Stimulated activated naive B cell treated with anti-CD40 and anti-IgM and Interleukin-4, amounts not matched to agents 10 μg/mL and 1 μg/mL and 100 μg/mL, for 72 hours (primary cell): ENCODE measurements at regions not wholly inside any gene's neighbourhood (a gene's known extent, or its start where the extent isn't known, plus 50 kb on each side); places are given as distances from the start of the nearest gene placed in this dataset.

Source experiments
- ATAC-seq, 2 donors: fragments of 150-1000 bp; cut with Tn5 transposase; replicated peaks; 2 replicates each; pipeline ENCODE4 v1.10.0; 2021; ENCODE audit warnings: moderate library complexity in 1 of 2
- DNase-seq: peaks from one replicate; pipeline ENCODE4 v3.0.0; 2021
- H3K27ac Mint-ChIP-seq: one replicate; pipeline ENCODE4 v1.8.0; 2022; ENCODE audit warnings: mild to moderate bottlenecking, mixed read lengths
- H3K27me3 Mint-ChIP-seq, 2 donors: one replicate each; pipeline ENCODE4 v1.8.0; 2022; ENCODE audit warnings: mixed read lengths in 2 of 2
- H3K36me3 Mint-ChIP-seq, 2 donors: one replicate each; pipeline ENCODE4 v1.8.0; 2022; ENCODE audit warnings: mixed read lengths in 2 of 2, mild to moderate bottlenecking in 1 of 2
- H3K4me1 Mint-ChIP-seq, 2 donors: one replicate each; pipeline ENCODE4 v1.8.0; 2022; ENCODE audit warnings: mixed read lengths in 2 of 2, mild to moderate bottlenecking in 1 of 2
- H3K4me3 Mint-ChIP-seq, 2 donors: one replicate each; pipeline ENCODE4 v1.8.0; 2022; ENCODE audit warnings: mild to moderate bottlenecking in 2 of 2, mixed read lengths in 2 of 2, moderate library complexity in 1 of 2
- H3K9me3 Mint-ChIP-seq, 2 donors: one replicate each; pipeline ENCODE4 v1.8.0; 2022; ENCODE audit warnings: mixed read lengths in 2 of 2, mild to moderate bottlenecking in 1 of 2

DNA sequence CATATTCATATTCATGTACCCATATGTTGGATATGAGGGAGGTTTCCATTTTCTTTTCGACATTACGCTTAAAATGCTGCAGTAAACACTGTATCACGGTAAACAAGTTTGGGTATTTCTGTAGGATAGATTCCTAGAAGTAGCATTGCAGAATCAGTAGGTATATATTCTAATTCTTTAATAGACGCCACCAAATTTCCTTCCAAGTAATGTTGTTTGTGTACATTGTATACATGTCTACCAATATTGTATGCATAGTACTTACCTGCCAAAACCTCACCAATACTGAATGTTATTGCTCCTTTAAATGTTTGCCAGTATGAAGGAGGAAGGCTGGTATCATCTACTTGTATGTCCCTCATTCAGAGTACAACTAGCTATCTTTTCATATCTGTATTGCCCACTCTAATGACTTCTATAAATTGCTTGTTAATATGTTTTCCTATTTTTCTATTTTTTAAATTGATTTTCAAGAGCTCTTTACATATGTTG lies 56.1 kb upstream of the ZNF536 start:
- ATAC-seq: no peak
- Mint-ChIP-seq H3K27me3 (no peaks in the 10 kb centered on the region), H3K4me3 (no peak overlapping the region), H3K9me3 (peaks cover 4 to 11% of the 10 kb centered on the region in 2 donors), H3K36me3 (no peaks in the 10 kb centered on the region), H3K27ac (no peak overlapping the region), H3K4me1 (no peaks in the 10 kb centered on the region)
- no peak for DNase-seq

DNA sequence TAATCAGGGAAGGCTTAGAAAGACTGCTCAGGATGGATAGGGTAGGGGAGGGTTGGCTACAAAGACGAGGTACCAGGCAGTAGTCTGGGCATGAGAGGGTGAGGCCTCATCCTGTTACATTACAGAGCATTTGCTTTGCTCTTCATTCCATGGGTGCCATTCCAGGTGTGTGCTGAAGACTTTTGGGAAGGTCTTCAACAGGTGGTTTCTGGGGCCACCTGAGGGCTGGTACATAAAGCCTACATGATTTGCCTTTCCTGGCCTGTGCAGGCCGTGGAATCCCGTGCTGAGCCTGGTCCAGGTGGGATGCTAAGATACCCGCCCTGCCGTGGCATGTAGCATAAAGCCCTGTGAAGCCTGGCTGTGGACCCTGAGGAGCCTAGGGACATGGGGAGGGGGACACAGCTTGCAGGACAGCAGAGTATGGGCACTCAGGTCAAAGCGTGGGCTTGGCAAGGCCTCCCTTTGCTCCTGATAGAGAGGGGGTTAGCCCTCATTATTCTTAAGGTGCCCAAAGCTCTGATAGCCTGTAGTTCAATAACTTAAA lies 55.6 kb upstream of the ZNF536 start:
- ATAC-seq: no peak

DNA sequence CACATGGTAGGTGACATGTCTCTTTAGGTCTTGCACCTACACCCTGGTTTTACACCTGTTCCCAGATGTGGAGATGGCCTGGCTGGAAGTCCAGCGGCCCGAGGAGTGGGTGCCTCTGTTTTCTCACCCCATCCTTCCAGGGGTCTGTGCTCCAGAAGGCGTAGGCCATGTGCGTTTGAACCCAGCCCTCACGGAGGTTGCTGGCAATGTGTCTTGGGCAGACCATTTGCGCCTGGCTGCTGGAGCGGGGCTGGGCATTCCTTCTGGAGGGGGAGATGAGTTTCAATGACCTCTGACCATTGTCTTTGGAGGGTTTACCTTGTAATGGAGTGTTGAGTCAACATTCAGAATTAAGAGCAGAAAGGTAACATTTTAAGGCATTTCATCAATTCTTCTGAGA lies 54.8 kb upstream of the ZNF536 start:
- Mint-ChIP-seq H3K27ac (no peak overlapping the region), H3K36me3 (no peaks in the 10 kb centered on the region), H3K9me3 (peaks cover 4 to 11% of the 10 kb centered on the region in 2 donors), H3K27me3 (no peaks in the 10 kb centered on the region), H3K4me3 (no peak overlapping the region), H3K4me1 (no peaks in the 10 kb centered on the region)
- ATAC-seq (no peak), DNase-seq (no peak)

More for the DNA sequence above, 55.6 kb upstream of the ZNF536 start:
- Mint-ChIP-seq H3K27me3 (no peaks in the 10 kb centered on the region), H3K4me3 (no peak overlapping the region), H3K27ac (no peak overlapping the region), H3K4me1 (no peaks in the 10 kb centered on the region), H3K9me3 (peaks cover 4 to 11% of the 10 kb centered on the region in 2 donors), H3K36me3 (no peaks in the 10 kb centered on the region)
- no peak for DNase-seq

DNA sequence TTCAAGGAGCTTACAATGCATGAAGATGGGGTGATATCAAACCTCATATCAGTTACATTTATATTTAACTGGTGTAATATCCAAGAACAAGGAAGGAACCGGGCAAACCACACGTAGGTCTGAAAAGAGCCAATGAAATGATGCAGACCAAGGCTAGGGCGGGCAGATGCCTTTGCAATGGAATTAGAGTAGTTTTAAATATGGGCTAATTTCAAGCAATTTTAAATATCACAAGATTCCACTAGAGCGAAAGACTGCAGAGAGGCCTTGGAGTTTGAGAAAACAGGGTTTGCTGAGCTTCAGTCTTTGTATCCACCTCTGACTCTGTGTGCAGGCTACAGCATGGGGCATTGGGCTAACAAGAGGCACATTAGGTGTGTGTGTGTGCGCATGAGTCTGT lies 53.9 kb upstream of the ZNF536 start:
- H3K36me3 Mint-ChIP-seq: no peaks in the 10 kb centered on the region
- ATAC-seq: no peak

DNA sequence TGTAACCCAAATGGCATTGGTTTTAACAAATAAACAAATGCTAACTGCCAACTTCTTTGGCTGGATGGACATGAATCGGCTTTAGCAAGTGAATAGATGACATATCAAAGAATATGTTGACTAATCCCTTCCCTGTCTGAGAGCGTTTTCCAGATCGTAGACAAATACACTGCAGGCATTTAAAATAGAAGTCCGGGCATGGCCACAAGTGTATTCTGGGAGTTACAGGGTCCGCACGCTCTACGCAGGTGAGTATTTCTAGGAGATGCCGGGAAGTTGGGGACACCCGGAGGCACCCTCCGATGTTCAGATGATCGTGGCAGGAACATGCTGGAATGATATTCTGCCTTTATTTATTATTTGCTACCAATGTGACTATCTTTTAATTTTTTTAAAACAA lies 53.2 kb upstream of the ZNF536 start:
- no peak overlapping the region for H3K27ac Mint-ChIP-seq
- ATAC-seq: no peak
- H3K9me3 Mint-ChIP-seq: peaks cover 7 to 16% of the 10 kb centered on the region in 2 donors
- H3K27me3 Mint-ChIP-seq: peaks cover 3% of the 10 kb centered on the region in 2 donors
- no peaks in the 10 kb centered on the region for H3K36me3 Mint-ChIP-seq
- no peak overlapping the region for H3K4me3 Mint-ChIP-seq
- H3K4me1 Mint-ChIP-seq: no peaks in the 10 kb centered on the region
- DNase-seq: no peak

More for the DNA sequence above, 53.9 kb upstream of the ZNF536 start:
- Mint-ChIP-seq H3K4me3 (no peak overlapping the region), H3K27ac (no peak overlapping the region), H3K4me1 (no peaks in the 10 kb centered on the region), H3K27me3 (no peaks in the 10 kb centered on the region), H3K9me3 (peaks cover 4 to 13% of the 10 kb centered on the region in 2 donors)
- no peak for DNase-seq

DNA sequence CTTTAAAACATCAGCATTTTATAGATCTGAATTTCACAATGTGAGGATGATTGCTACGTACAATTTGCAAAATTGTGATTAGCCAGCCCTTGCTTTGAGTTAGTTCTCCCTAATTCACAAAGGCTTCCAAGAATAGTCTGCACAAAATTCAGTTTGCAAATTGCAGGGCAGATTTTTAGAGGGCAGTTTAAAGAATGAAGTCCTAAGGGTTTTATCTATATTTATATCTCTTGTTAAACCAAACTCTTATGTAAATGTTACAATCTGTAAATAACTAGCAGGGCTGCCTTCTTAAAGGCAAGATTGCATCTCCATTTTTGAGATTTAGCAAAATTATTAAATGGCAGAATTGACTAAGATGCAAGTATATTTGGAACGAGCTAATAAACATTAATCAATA lies 52.8 kb upstream of the ZNF536 start:
- Mint-ChIP-seq H3K4me1 (no peaks in the 10 kb centered on the region), H3K36me3 (no peaks in the 10 kb centered on the region), H3K9me3 (peaks cover 10 to 18% of the 10 kb centered on the region in 2 donors), H3K4me3 (no peak overlapping the region), H3K27ac (no peak overlapping the region), H3K27me3 (peaks cover 4 to 5% of the 10 kb centered on the region in 2 donors)
- ATAC-seq: no peak
- no peak for DNase-seq

DNA sequence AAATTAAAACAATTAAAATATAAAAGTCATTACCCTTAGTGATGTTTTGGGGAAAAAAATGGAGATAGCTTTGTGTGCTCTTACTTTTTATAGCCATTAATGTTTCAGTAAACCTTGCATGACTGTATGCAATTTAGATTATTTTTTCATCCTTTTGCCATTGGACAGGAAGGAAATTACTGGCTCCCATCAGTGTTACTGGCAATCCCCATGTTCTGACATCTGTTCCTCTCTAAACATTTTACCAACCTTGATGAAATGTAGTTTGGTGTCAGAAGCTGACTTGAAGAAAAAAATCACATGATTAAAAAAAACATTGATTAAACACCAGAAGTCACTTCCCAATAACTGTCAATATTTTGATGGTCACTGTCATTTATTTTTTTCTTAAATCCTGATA lies 52.3 kb upstream of the ZNF536 start:
- Mint-ChIP-seq H3K36me3 (no peaks in the 10 kb centered on the region), H3K9me3 (peaks cover 9 to 18% of the 10 kb centered on the region in 2 donors), H3K4me1 (no peaks in the 10 kb centered on the region), H3K27ac (no peak overlapping the region), H3K27me3 (peaks cover 4 to 5% of the 10 kb centered on the region in 2 donors), H3K4me3 (no peak overlapping the region)
- ATAC-seq: no peak
- no peak for DNase-seq

DNA sequence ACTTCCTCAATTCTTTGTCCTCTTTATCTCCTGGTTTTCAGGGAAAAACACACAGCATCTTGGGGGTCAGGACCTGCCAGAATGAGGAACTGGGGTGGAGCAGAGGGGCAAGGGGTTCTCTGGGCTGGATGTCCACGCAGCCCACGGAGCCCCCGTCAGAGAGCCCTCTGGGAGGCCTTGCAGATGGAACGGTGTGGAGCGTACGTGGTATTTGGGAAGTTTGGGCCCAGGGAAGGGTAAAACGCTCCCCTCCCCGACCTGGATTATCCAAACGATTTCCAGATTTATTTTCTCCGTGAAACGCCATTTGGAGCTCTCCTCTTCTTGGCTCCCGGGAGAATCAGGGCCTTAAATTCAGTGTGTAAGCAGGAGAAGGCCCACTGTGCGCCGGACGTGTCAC lies 51.7 kb upstream of the ZNF536 start:
- no peak for ATAC-seq
- H3K27ac Mint-ChIP-seq: no peak overlapping the region
- H3K36me3 Mint-ChIP-seq: no peaks in the 10 kb centered on the region
- H3K27me3 Mint-ChIP-seq: peaks cover 4 to 5% of the 10 kb centered on the region in 2 donors
- no peak overlapping the region for H3K4me3 Mint-ChIP-seq
- no peak for DNase-seq
- peaks cover 5 to 15% of the 10 kb centered on the region in 2 donors for H3K9me3 Mint-ChIP-seq
- H3K4me1 Mint-ChIP-seq: no peaks in the 10 kb centered on the region

DNA sequence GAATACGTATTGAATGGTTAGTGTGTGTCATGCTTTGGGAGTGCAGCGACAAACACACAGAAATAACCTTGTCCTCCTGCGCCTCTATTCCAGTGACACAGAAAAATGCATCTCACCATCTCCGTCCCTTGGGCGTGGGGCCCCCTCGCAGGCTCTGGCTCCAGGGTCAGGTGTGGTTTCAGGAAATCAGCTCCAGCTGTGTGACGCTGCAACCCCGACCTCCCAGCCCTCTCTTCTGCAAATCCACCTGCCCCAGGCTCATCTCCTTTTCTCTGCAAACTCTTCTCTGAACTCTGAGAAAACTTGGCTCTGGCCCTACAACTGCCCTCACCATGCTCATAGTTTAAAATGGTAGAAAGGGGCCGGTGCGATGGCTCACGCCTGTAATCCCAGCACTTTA lies 51.3 kb upstream of the ZNF536 start:
- Mint-ChIP-seq H3K36me3 (no peaks in the 10 kb centered on the region), H3K27ac (no peak overlapping the region), H3K4me3 (no peak overlapping the region), H3K4me1 (no peaks in the 10 kb centered on the region), H3K9me3 (peaks cover 5 to 15% of the 10 kb centered on the region in 2 donors), H3K27me3 (peaks cover 4 to 5% of the 10 kb centered on the region in 2 donors)
- ATAC-seq (no peak), DNase-seq (no peak)
